HL-60 (cell line): ENCODE measurements at regions not wholly inside any gene's neighbourhood (a gene's known extent, or its start where the extent isn't known, plus 50 kb on each side); places are given as distances from the start of the nearest gene placed in this dataset.
"Not testable (repeated sequence)": the region's sequence is repeated elsewhere in the genome, so short reads cannot be mapped to it uniquely, and the experiment has no call there.

Experiments
- POLR2AphosphoS5 ChIP-seq: IDR thresholded peaks from 2 replicates; pipeline ENCODE4 v1.6.1; 2012; ENCODE audit warnings: low read depth
- REST ChIP-seq: IDR thresholded peaks from 2 replicates; pipeline ENCODE4 v1.6.1; 2012; ENCODE audit warnings: low read depth; ENCODE audit not compliant: insufficient replicate concordance
- TF ChIP-seq, protein P1 (sequence below): IDR thresholded peaks from one replicate; pipeline ENCODE4 v1.5.1; 2011; ENCODE audit warnings: low read length, control low read depth, inconsistent platforms; ENCODE audit not compliant: insufficient read depth

DNA sequence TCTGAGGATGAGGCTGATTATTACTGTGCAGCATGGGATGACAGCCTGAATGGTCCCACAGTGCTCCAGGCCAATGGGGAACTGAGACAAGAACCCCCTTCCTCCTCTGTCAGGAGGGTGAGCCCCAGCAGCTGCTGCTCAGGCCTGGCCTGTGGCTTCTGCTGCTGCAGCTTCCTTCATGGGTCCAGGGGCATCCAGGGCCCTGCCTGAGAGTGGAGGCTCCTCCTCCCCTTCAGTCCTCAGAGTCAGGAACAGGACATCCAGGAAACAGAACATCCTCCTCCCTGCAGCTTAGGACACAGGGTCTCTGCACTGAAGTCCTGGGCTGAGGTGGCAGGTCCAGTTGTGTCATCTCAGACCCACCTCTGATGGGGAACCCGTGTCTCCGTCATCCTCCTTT, 127.2 kb downstream of the ZNF280B start:
- TF ChIP-seq, protein P1, sequence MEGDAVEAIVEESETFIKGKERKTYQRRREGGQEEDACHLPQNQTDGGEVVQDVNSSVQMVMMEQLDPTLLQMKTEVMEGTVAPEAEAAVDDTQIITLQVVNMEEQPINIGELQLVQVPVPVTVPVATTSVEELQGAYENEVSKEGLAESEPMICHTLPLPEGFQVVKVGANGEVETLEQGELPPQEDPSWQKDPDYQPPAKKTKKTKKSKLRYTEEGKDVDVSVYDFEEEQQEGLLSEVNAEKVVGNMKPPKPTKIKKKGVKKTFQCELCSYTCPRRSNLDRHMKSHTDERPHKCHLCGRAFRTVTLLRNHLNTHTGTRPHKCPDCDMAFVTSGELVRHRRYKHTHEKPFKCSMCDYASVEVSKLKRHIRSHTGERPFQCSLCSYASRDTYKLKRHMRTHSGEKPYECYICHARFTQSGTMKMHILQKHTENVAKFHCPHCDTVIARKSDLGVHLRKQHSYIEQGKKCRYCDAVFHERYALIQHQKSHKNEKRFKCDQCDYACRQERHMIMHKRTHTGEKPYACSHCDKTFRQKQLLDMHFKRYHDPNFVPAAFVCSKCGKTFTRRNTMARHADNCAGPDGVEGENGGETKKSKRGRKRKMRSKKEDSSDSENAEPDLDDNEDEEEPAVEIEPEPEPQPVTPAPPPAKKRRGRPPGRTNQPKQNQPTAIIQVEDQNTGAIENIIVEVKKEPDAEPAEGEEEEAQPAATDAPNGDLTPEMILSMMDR, result not testable (repeated sequence)
- TF ChIP-seq POLR2AphosphoS5, REST: not testable (repeated sequence)
